Osteocyte (in vitro differentiated cells): ENCODE measurements at regions not wholly inside any gene's neighbourhood (a gene's known extent, or its start where the extent isn't known, plus 50 kb on each side); places are given as distances from the start of the nearest gene placed in this dataset.

Experiments used
- DNase-seq: peaks from one replicate; pipeline ENCODE4 v3.0.0; 2021; ENCODE audit warnings: mixed read lengths; ENCODE audit not compliant: unreplicated experiment; ENCODE audit errors: extremely low spot score
- H3K27ac Mint-ChIP-seq: one replicate; pipeline ENCODE4 v1.8.0; 2021; ENCODE audit warnings: mild to moderate bottlenecking, mixed read lengths; ENCODE audit not compliant: unreplicated experiment
- H3K27me3 Mint-ChIP-seq: one replicate; pipeline ENCODE4 v1.8.0; 2021; ENCODE audit warnings: mixed read lengths; ENCODE audit not compliant: unreplicated experiment
- H3K36me3 Mint-ChIP-seq: one replicate; pipeline ENCODE4 v1.8.0; 2021; ENCODE audit warnings: mixed read lengths; ENCODE audit not compliant: unreplicated experiment
- H3K4me1 Mint-ChIP-seq: one replicate; pipeline ENCODE4 v1.8.0; 2021; ENCODE audit warnings: mixed read lengths; ENCODE audit not compliant: unreplicated experiment
- H3K4me3 Mint-ChIP-seq: one replicate; pipeline ENCODE4 v1.8.0; 2021; ENCODE audit warnings: mild to moderate bottlenecking, moderate library complexity, mixed read lengths; ENCODE audit not compliant: unreplicated experiment
- H3K9me3 Mint-ChIP-seq: one replicate; pipeline ENCODE4 v1.8.0; 2021; ENCODE audit warnings: mixed read lengths; ENCODE audit not compliant: unreplicated experiment
- CTCF ChIP-seq: fragments of 200-600 bp; sonication (generic); IDR thresholded peaks from 2 replicates; pipeline ENCODE4 v1.5.0; 2021; ENCODE audit warnings: antibody characterized with exemption, mild to moderate bottlenecking, moderate library complexity

GRCh38 chr2:163884416-163884815 is 148.6 kb upstream of the FIGN start:
- Mint-ChIP-seq H3K4me3 (no peak overlapping the region), H3K27me3 (no peaks in the 10 kb centered on the region), H3K36me3 (no peaks in the 10 kb centered on the region), H3K9me3 (peaks cover 5% of the 10 kb centered on the region), H3K4me1 (peaks cover 29% of the 10 kb centered on the region), H3K27ac (peak overlapping the region; percentile 78)
- no peak for DNase-seq
- TF ChIP-seq CTCF: no peak

- H3K4me3 Mint-ChIP-seq: no peak overlapping the region
- DNase-seq: no peak
- no peaks in the 10 kb centered on the region for H3K36me3 Mint-ChIP-seq
- no peaks in the 10 kb centered on the region for H3K27me3 Mint-ChIP-seq
- H3K4me1 Mint-ChIP-seq: peaks cover 33% of the 10 kb centered on the region
- H3K27ac Mint-ChIP-seq: no peak overlapping the region
- peaks cover 11% of the 10 kb centered on the region for H3K9me3 Mint-ChIP-seq
- peak; percentile 49 for TF ChIP-seq CTCF
Observed at GRCh38 chr2:163878718-163879117, 142.9 kb upstream of the FIGN start.

- peaks cover 32% of the 10 kb centered on the region for H3K4me1 Mint-ChIP-seq
- no peaks in the 10 kb centered on the region for H3K27me3 Mint-ChIP-seq
- H3K36me3 Mint-ChIP-seq: no peaks in the 10 kb centered on the region
- TF ChIP-seq CTCF: no peak
- peak overlapping the region; percentile 70 for H3K4me3 Mint-ChIP-seq
- no peak for DNase-seq
- H3K9me3 Mint-ChIP-seq: peaks cover 10% of the 10 kb centered on the region
- peak overlapping the region; percentile 84 for H3K27ac Mint-ChIP-seq
Observed at GRCh38 chr2:163877316-163877715, 141.5 kb upstream of the FIGN start.

- Mint-ChIP-seq H3K4me3 (no peak overlapping the region), H3K27me3 (no peaks in the 10 kb centered on the region), H3K27ac (no peak overlapping the region), H3K36me3 (peaks cover 4% of the 10 kb centered on the region), H3K4me1 (no peaks in the 10 kb centered on the region), H3K9me3 (peaks cover 16% of the 10 kb centered on the region)
- no peak for TF ChIP-seq CTCF
- no peak for DNase-seq
Observed at GRCh38 chr2:163863073-163863472, 127.3 kb upstream of the FIGN start.

- Mint-ChIP-seq H3K36me3 (no peaks in the 10 kb centered on the region), H3K4me3 (no peak overlapping the region), H3K9me3 (peaks cover under 1% of the 10 kb centered on the region), H3K27me3 (no peaks in the 10 kb centered on the region), H3K27ac (no peak overlapping the region), H3K4me1 (peaks cover 4% of the 10 kb centered on the region)
- TF ChIP-seq CTCF: no peak
- no peak for DNase-seq
Observed at GRCh38 chr2:163859951-163860350, 124.1 kb upstream of the FIGN start.
